ENCODE measurements at regions not wholly inside any gene's neighbourhood (a gene's known extent, or its start where the extent isn't known, plus 50 kb on each side); places are given as distances from the start of the nearest gene placed in this dataset.
"Not testable (repeated sequence)": the region's sequence is repeated elsewhere in the genome, so short reads cannot be mapped to it uniquely, and the experiment has no call there.

DNA sequence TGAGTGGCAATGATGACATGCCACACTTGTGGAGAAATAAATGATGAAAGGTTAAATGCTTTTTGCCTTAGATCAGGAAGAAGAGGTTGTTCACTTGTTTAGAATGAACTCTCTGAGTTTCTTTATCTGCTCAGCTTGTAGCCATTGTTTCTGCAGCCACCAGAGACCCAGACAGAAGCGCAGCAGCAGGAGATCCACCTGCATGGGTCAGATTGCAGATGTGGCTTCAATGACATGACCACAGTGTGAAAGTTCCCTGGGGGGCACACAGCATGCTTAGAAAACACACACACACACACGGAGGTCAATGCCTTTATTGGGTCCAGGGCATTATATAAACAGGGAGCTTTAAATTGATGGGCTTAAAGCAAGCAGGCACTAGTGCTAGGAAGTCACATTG is 129.0 kb upstream of the ZNF658 start:
- DNase-seq, result not testable (repeated sequence)

GRCh38 chr9:66774618-66775017 is 125.9 kb upstream of the ZNF658 start:
- DNase-seq, result not testable (repeated sequence)

GRCh38 chr9:66779944-66780661 is 120.4 kb upstream of the ZNF658 start:
- DNase-seq, result not testable (repeated sequence)

DNA sequence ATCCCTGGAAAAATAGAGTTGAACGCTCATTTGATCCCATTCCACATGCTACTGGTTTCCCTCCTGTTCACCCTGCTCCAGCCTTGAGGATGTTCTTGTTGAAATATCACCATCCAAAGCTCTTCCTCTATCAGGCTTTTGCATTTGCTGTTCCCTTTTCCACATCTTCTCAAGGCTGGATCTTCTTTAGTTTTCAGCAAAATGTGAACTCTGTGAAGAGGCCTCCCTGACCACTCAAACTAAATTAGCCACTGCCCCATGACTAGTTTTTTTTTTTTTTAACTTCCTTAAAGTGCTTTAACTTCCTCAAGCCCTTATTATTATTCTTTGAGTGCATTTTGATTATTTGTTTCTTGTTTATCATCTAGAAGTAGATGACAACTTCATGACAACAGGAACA is 119.3 kb upstream of the ZNF658 start:
- not testable (repeated sequence) for DNase-seq

- DNase-seq, result not testable (repeated sequence)
Observed at GRCh38 chr9:66782010-66782409, 118.5 kb upstream of the ZNF658 start.

DNA sequence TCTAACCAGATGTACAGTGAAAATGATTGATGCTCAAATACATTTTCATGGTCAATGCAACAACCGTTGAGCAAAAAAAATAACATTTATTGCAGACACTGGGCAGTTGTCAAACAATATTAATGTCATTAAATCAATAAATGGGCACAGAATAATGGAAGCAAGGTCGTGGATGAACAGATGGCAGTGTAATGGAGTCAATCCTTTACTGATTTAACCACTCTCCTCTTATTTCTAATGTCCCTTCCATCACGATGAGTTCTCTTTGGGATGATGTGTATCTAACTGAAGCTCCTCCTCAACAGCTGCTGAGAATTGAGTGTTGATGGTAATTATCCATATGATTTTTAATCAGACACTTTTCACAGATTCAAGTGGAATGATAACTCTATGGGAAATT is 114.9 kb upstream of the ZNF658 start:
- peak; percentile 67 for DNase-seq

GRCh38 chr9:66791092-66791750 is 109.3 kb upstream of the ZNF658 start:
- not testable (repeated sequence) for DNase-seq

- DNase-seq, result not testable (repeated sequence)
Observed at GRCh38 chr9:66794769-66795168, 105.8 kb upstream of the ZNF658 start.

DNA sequence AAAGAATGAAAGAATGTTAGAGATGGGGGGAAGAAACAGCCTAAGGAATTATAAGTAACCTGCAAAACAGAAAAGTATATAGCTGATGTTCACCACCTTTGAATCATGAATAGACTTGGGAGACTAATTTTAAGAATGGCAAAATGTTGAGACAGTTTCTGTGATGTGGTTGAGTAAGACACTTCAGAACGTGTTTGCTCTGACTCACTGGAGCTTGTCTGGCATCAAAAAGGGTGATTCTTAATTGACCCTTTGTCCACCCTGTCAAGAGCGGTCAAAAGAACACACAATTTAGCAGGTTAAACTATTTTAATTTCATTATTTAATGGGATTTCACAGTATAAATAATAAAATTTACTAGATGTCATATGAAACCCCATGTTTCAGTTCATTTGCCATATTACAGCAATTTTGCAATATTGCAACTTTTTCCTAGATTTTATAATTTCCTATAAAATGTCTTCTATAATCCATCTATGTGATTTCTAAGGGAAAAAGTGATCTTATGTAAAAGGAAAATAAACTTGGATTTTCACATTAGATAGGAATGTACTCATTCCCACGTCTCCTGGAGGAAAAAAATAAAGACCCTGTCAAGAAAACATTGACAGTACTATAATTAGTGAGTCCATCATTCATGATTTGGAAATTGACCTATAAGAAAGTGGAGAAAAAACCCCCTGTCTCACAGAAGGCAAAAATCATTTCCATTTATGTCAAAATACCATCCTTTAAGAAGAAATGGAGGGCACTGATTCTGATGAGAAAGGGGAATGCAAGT is 104.6 kb upstream of the ZNF658 start:
- DNase-seq, result not testable (repeated sequence)

GRCh38 chr9:66797905-66798616 is 102.5 kb upstream of the ZNF658 start:
- DNase-seq, result peak; percentile 19

DNA sequence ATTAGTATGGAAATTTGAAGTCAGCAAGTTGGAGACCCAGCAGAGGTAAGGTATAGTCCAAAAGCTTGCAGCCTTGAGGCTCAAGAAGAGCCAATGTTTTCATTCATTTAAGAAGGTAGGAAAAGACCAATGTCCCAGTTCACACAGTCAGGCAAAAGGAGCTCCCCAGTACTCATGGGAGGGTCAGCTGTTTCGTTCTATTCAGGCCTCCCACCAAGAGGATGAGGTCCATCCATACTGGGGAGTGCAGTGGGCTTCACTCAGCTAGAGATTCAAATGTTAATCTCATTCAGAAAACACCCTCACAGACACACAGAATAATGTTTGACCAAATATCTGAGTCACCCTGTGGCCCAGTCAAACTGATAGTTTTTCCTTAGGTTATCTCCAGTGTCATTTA is 96.9 kb upstream of the ZNF658 start:
- DNase-seq, result not testable (repeated sequence)

DNA sequence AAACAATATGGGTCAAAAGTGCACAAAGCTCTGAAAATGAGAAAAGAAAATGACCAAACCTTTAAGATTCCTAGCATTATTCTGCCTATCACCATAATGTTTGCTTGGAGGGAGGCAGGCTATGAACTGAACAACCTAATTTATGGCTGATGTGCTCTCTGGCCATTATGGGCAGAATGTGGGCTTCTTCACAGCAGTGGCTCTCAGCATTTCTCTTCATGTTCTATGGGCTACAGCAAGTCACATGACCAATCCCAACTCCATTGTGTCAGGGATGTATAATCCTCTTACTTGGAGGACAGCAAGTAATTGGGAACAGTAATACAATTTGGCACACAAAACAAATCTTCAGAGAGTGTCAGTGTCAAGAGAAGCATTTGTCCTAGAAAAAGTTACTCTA is 90.3 kb upstream of the ZNF658 start:
- not testable (repeated sequence) for DNase-seq

DNA sequence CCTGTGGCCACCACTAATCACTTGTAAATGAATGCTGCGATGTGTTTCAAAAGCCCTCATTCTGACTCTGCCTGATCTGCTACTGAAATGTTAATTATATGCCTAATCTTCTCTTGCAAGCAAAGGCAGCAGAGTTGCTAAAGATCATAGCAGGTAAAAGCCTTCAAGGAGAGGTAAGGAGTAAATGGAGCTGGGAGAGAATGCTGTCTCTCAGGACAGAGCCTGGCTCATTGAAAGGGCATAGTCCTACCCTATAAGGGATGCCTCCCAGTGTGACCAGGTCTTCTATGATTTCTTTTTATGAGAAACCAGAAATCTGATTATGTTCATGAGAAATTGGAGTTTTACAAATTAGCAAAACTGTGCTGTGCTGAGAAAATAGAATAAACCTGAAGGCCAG is 88.2 kb upstream of the ZNF658 start:
- DNase-seq, result not testable (repeated sequence)

- peak; percentile 25 for DNase-seq
Observed at GRCh38 chr9:66812967-66813366, 87.6 kb upstream of the ZNF658 start.

DNA sequence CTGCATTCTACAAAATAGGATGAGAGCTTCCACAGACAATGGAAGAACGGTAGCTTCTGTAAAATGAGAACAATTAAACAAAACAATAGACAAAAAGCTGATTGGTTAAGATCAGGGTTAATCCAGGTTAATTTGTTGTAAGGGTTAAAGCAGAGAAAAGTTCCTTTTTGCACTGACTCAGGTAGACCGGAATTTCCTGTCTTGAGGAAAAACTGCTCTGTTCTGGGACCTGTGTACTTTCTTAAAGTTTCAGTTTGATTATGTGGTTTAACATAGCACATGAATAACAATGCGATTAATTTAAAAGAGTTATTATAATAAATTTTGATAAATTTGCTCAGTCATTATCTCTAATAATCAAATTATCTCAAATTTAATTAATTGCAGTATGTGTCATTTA is 86.5 kb upstream of the ZNF658 start:
- DNase-seq, result not testable (repeated sequence)

DNA sequence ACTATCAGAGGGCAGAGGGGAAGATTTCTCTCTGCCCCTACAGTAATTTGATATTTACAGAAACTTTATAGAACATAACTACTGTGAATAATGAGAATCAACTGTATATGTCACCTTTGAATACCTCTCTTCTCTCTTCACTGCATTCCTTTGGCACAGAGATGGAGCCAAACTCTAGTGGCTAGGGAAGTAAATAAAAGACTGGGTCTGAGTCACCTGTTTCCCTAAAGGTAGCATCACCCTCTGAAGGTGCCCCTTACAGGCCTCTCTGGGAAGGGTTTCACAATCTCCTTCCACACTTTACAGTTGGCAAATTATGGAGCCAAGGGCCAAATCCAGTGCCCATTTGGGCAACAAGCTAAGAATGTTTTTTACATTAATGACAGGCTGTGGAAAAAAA is 81.0 kb upstream of the ZNF658 start:
- DNase-seq, result not testable (repeated sequence)

- DNase-seq, result not testable (repeated sequence)
Observed at GRCh38 chr9:66820014-66820660, 80.4 kb upstream of the ZNF658 start.

GRCh38 chr9:66824169-66824568 is 76.4 kb upstream of the ZNF658 start:
- not testable (repeated sequence) for DNase-seq

- DNase-seq, result not testable (repeated sequence)
Observed at GRCh38 chr9:66829853-66830252, 70.7 kb upstream of the ZNF658 start.

DNA sequence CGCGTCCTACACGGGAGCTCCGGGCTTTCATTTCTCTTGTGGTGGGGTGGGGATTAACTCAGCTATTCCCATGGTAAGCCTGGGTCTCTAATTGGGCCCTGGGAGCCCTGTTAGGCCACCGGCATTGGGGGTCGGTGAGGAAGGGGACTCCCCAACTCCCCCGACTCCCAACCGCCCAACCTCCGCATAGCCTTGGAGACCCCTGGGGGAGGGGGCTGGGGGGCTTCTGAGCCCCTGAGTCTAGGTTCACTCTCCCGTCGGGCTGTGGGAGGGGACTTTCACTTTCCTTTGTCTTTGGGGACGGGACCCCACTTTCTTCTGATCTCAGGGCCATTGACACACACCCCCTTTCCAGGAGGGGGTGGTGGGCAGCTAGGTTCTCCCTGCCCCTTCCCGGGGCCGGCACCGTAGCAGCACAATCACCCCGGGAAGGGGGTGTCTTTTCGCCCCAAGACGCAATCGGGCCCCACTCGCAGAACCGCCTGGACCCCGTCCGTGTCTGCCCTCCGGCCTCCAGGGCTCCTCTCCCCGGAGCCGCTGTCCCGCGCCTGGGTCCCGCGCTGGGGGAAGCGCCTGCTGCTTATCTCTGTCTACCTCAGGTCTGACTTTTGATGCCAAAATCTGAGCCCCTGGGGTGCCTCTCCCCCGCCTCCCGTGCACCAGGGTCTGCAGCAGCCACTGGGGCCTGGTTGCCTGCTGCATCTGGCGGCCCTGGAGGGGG is 69.6 kb upstream of the ZNF658 start:
- DNase-seq, result not testable (repeated sequence)

DNA sequence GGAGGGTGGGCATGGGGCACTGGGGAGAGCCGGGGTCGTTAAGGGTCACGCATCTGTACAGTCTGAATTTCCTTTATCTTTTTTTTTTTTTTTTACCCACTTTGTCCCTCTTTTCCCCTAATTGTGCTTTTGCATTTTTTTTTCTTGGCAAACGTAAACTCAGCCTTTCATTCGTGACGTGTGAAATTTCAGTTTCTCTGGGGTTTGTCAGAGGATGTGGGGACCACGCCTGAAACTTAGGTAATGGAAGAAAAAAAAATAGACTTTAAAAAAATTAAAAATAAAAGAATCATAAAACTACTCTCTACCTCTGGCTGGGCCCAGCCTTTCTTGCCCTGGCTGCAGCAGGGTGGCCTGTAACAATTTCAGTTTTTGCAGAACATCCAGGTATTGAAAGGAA is 68.3 kb upstream of the ZNF658 start:
- DNase-seq, result not testable (repeated sequence)

All from eye (tissue), 1 donor.